Esophagus muscularis mucosa (tissue), 4 donors: ENCODE measurements at regions not wholly inside any gene's neighbourhood (a gene's known extent, or its start where the extent isn't known, plus 50 kb on each side); places are given as distances from the start of the nearest gene placed in this dataset.

ENCODE experiments used
- CTCF ChIP-seq, 3 experiments: fragments of 200-600 bp in 2 of 3; fragments of 450-650 bp in 1 of 3; sonication (generic) in 2 of 3; IDR thresholded peaks; one replicate each; pipeline ENCODE4 v1.5.1; 2017 to 2019; ENCODE audit warnings: antibody characterized with exemption in 3 of 3, mild to moderate bottlenecking in 2 of 3, moderate library complexity in 1 of 3
- EP300 ChIP-seq: sonication (generic); formaldehyde crosslinking; IDR thresholded peaks from one replicate; pipeline ENCODE4 v1.6.1; 2017; ENCODE audit warnings: antibody characterized with exemption
- POLR2A ChIP-seq: fragments of 450-650 bp; IDR thresholded peaks from one replicate; pipeline ENCODE4 v1.6.1; 2017; ENCODE audit warnings: antibody characterized with exemption, moderate library complexity, mild to moderate bottlenecking, low read depth
- POLR2AphosphoS5 ChIP-seq, 2 donors: sonication (generic); formaldehyde crosslinking; IDR thresholded peaks; one replicate each; pipeline ENCODE4 v1.6.1; 2017; ENCODE audit warnings: antibody characterized with exemption in 2 of 2

GRCh38 chr2:180698668-180699067, 281.7 kb upstream of the UBE2E3 start:
- TF ChIP-seq CTCF (IDR thresholded peaks at IDR 0.05) (no peak), POLR2AphosphoS5 (IDR thresholded peaks at IDR 0.05) (no peak), EP300 (no peak), POLR2A (no peak)
